ENCODE measurements at regions not wholly inside any gene's neighbourhood (a gene's known extent, or its start where the extent isn't known, plus 50 kb on each side); places are given as distances from the start of the nearest gene placed in this dataset.

DNA sequence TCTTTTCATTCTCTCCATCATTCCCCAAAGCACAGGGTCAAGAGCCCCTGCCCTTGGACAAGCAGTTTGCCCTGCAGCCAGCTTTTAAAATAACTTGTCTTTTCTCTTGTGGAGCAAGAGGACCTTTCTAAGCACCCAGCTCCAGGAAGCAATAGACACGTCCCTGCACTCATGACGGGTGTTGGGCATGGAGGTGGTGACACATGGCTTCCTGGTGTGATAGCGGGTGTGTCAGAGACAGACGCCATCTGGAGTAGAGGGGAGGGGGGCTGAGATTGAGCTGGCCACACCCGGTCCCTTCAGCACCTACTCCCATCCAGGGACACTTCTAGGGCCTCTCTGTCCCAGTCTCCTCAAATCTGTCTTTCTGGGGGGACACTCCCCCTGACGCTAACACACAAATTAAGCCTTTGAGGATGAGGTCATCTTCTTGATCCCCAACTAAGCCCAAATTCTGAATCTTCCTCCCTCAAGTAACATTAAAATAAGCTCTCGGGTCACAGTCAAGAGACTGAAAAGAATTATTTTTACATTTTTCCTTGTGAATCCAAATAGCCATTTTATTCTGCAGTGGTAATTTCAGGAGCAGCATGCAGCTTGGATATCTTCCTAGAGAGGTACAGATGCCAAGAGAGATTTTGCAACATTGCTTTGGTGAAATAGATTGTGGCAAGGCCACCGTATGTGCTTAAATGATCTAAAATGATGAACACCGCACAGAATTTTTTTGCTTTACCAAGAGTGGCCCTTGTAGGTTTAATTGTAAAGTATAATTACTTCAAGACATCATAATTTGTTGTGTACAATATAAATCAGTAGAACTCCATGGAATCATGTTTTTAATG lies 216.6 kb upstream of the IRX3 start:
- TF ChIP-seq, protein P1, sequence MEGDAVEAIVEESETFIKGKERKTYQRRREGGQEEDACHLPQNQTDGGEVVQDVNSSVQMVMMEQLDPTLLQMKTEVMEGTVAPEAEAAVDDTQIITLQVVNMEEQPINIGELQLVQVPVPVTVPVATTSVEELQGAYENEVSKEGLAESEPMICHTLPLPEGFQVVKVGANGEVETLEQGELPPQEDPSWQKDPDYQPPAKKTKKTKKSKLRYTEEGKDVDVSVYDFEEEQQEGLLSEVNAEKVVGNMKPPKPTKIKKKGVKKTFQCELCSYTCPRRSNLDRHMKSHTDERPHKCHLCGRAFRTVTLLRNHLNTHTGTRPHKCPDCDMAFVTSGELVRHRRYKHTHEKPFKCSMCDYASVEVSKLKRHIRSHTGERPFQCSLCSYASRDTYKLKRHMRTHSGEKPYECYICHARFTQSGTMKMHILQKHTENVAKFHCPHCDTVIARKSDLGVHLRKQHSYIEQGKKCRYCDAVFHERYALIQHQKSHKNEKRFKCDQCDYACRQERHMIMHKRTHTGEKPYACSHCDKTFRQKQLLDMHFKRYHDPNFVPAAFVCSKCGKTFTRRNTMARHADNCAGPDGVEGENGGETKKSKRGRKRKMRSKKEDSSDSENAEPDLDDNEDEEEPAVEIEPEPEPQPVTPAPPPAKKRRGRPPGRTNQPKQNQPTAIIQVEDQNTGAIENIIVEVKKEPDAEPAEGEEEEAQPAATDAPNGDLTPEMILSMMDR (IDR thresholded peaks at IDR 0.05), result no peak
- TF ChIP-seq POLR2A (IDR thresholded peaks at IDR 0.05), result no peak
